DOHH2 (cell line): ENCODE measurements at regions not wholly inside any gene's neighbourhood (a gene's known extent, or its start where the extent isn't known, plus 50 kb on each side); places are given as distances from the start of the nearest gene placed in this dataset.

Experiments used
- H3F3A ChIP-seq: fragments of 200-600 bp; sonication (generic), shearing (Covaris generic); 2 replicates; pipeline ENCODE4 v1.6.0; 2016; ENCODE audit warnings: antibody characterized with exemption, mild to moderate bottlenecking; ENCODE audit not compliant: control insufficient read depth, insufficient read depth
- H3K27ac ChIP-seq: fragments of 200-600 bp; sonication (generic); 2 replicates; pipeline ENCODE4 v1.5.1; 2014; ENCODE audit warnings: low read depth, mild to moderate bottlenecking, low read length, moderate library complexity
- H3K27me3 ChIP-seq: fragments of 200-600 bp; sonication (generic); 2 replicates; pipeline ENCODE4 v1.6.1; 2014; ENCODE audit warnings: mild to moderate bottlenecking, low read length, mixed read lengths; ENCODE audit not compliant: control insufficient read depth
- H3K36me3 ChIP-seq: fragments of 200-600 bp; sonication (generic); 2 replicates; pipeline ENCODE4 v1.6.1; 2014; ENCODE audit warnings: mild to moderate bottlenecking, low read length, moderate library complexity, mixed read lengths; ENCODE audit not compliant: control insufficient read depth
- H3K4me1 ChIP-seq: fragments of 200-600 bp; sonication (generic); 2 replicates; pipeline ENCODE4 v1.6.1; 2014; ENCODE audit warnings: mild to moderate bottlenecking, low read length, mixed read lengths; ENCODE audit not compliant: control insufficient read depth
- H3K4me2 ChIP-seq: fragments of 200-600 bp; sonication (generic); 2 replicates; pipeline ENCODE4 v1.6.0; 2014; ENCODE audit warnings: mild to moderate bottlenecking, low read length, moderate library complexity
- H3K4me3 ChIP-seq: fragments of 200-600 bp; sonication (generic); 2 replicates; pipeline ENCODE4 v1.5.1; 2014; ENCODE audit warnings: mild to moderate bottlenecking, low read length, mixed read lengths
- H3K79me2 ChIP-seq: fragments of 200-600 bp; sonication (generic); 2 replicates; pipeline ENCODE4 v1.6.1; 2014; ENCODE audit warnings: mild to moderate bottlenecking, low read length, mixed read lengths; ENCODE audit not compliant: control insufficient read depth
- H3K9me2 ChIP-seq: fragments of 200-600 bp; sonication (generic); replicated peaks from 2 replicates; pipeline ENCODE4 v1.6.1; 2014; ENCODE audit warnings: mild to moderate bottlenecking, low read length, mixed read lengths; ENCODE audit not compliant: control insufficient read depth
- H3K9me3 ChIP-seq: fragments of 200-600 bp; sonication (generic); 2 replicates; pipeline ENCODE4 v1.6.1; 2014; ENCODE audit warnings: antibody characterized with exemption, low read length, mixed read lengths; ENCODE audit not compliant: control insufficient read depth, insufficient read depth
- H4K20me1 ChIP-seq: fragments of 200-600 bp; sonication (generic); 2 replicates; pipeline ENCODE4 v1.6.0; 2014; ENCODE audit warnings: low read depth, mild to moderate bottlenecking, antibody characterized with exemption, low read length, moderate library complexity; ENCODE audit not compliant: control insufficient read depth, insufficient read depth
- CTCF ChIP-seq: fragments of 200-600 bp; sonication (generic); IDR thresholded peaks from one replicate; pipeline ENCODE4 v1.5.1; 2014; ENCODE audit warnings: antibody characterized with exemption, mild to moderate bottlenecking, low read depth, low read length; ENCODE audit not compliant: poor library complexity, severe bottlenecking
- EZH2phosphoT487 ChIP-seq: fragments of 200-600 bp; sonication (generic); IDR thresholded peaks from 2 replicates; pipeline ENCODE4 v1.6.1; 2017; ENCODE audit warnings: borderline replicate concordance, mild to moderate bottlenecking, antibody characterized with exemption, low read length, moderate library complexity, mixed read lengths

- Histone ChIP-seq H3K9me2 (no peaks in the 10 kb centered on the region), H4K20me1 (no peaks in the 10 kb centered on the region), H3K4me1 (no peaks in the 10 kb centered on the region), H3K79me2 (no peaks in the 10 kb centered on the region), H3F3A (no peaks in the 10 kb centered on the region), H3K9me3 (no peaks in the 10 kb centered on the region), H3K4me3 (no peak overlapping the region), H3K27ac (no peak overlapping the region), H3K27me3 (no peaks in the 10 kb centered on the region), H3K4me2 (no peak overlapping the region), H3K36me3 (no peaks in the 10 kb centered on the region)
- no peak for TF ChIP-seq CTCF
- no peak for TF ChIP-seq EZH2phosphoT487
Observed at GRCh38 chr5:104052558-104053352, 490.2 kb upstream of the NUDT12 start.

GRCh38 chr5:104050436-104050835 is 487.8 kb upstream of the NUDT12 start:
- Histone ChIP-seq H3K36me3 (no peaks in the 10 kb centered on the region), H3K9me3 (no peaks in the 10 kb centered on the region), H3K27me3 (no peaks in the 10 kb centered on the region), H3K9me2 (no peaks in the 10 kb centered on the region), H3K4me2 (no peak overlapping the region), H3K27ac (no peak overlapping the region), H3F3A (no peaks in the 10 kb centered on the region), H4K20me1 (no peaks in the 10 kb centered on the region), H3K79me2 (no peaks in the 10 kb centered on the region), H3K4me1 (no peaks in the 10 kb centered on the region), H3K4me3 (no peak overlapping the region)
- TF ChIP-seq EZH2phosphoT487: no peak
- TF ChIP-seq CTCF: no peak

- no peak overlapping the region for H3K4me2 ChIP-seq
- no peaks in the 10 kb centered on the region for H3K9me3 ChIP-seq
- no peak overlapping the region for H3K4me3 ChIP-seq
- no peak overlapping the region for H3K27ac ChIP-seq
- TF ChIP-seq EZH2phosphoT487 (no peak), CTCF (no peak)
- H3F3A ChIP-seq: no peaks in the 10 kb centered on the region
- H3K27me3 ChIP-seq: no peaks in the 10 kb centered on the region
- H3K4me1 ChIP-seq: no peaks in the 10 kb centered on the region
- no peaks in the 10 kb centered on the region for H3K36me3 ChIP-seq
- no peaks in the 10 kb centered on the region for H3K9me2 ChIP-seq
- H3K79me2 ChIP-seq: no peaks in the 10 kb centered on the region
- no peaks in the 10 kb centered on the region for H4K20me1 ChIP-seq
Observed at GRCh38 chr5:104049752-104050151, 487.2 kb upstream of the NUDT12 start.
